ENCODE measurements at regions not wholly inside any gene's neighbourhood (a gene's known extent, or its start where the extent isn't known, plus 50 kb on each side); places are given as distances from the start of the nearest gene placed in this dataset.

GRCh38 chr6:166697113-166697512 lies 70.1 kb upstream of the RPS6KA2 start:
- dilution Hi-C loops (cut with MboI; ENCODE audit: extremely low pct_ligation_motif_present, low sequenced_read_pairs), result no loop called here
- Histone ChIP-seq H3K9me3 (ENCODE audit: control insufficient read depth, low read depth, low read length) (no peaks in the 10 kb centered on the region), H2AFZ (ENCODE audit: control insufficient read depth, low read length) (no peak overlapping the region), H3K36me3 (ENCODE audit: control insufficient read depth in 2 of 2, extremely low read depth in 1 of 2, insufficient read depth in 2 of 2, low read length in 2 of 2) (no peaks in the 10 kb centered on the region), H3K27me3 (ENCODE audit: control insufficient read depth, extremely low read depth, insufficient read depth, low read length) (peaks cover 4% of the 10 kb centered on the region), H3K9ac (ENCODE audit: control insufficient read depth, extremely low read depth, insufficient read depth, low read length) (no peak overlapping the region), H3K79me2 (ENCODE audit: control insufficient read depth, insufficient read depth, low read length) (no peaks in the 10 kb centered on the region), H4K20me1 (ENCODE audit: control insufficient read depth, extremely low read depth, insufficient read depth, low read length) (no peaks in the 10 kb centered on the region), H3K4me1 (ENCODE audit: control insufficient read depth, extremely low read depth, insufficient read depth, low read length) (no peaks in the 10 kb centered on the region), H3K4me3 (ENCODE audit: control insufficient read depth in 2 of 3, extremely low read depth in 1 of 3, insufficient read depth in 2 of 3, low read depth in 1 of 3, low read length in 3 of 3) (no peak overlapping the region), H3K27ac (ENCODE audit: control insufficient read depth, insufficient read depth, low read length) (no peak overlapping the region), H3K9me1 (ENCODE audit: control insufficient read depth, extremely low read depth, insufficient read depth, low read length) (no peaks in the 10 kb centered on the region), H3K4me2 (ENCODE audit: control insufficient read depth, extremely low read depth, insufficient read depth, low read depth, low read length) (no peak overlapping the region)
- no peak for FAIRE-seq
- DNase-seq (ENCODE audit: low read depth, low spot score), result no peak
- no peak for TF ChIP-seq CTCF (optimal IDR thresholded peaks at IDR 0.05 in 1 of 3, IDR thresholded peaks at IDR 0.05 in 1 of 3, conservative IDR thresholded peaks at IDR 0.05 in 1 of 3; ENCODE audit: extremely low read depth in 1 of 3, insufficient read depth in 2 of 3, low read length in 3 of 3)
- no peak for TF ChIP-seq EZH2 (IDR thresholded peaks at IDR 0.05; ENCODE audit: low read length)

- dilution Hi-C loops (cut with MboI; ENCODE audit: extremely low pct_ligation_motif_present, low sequenced_read_pairs), result no loop called here
- no peaks in the 10 kb centered on the region for H3K36me3 ChIP-seq (ENCODE audit: control insufficient read depth in 2 of 2, extremely low read depth in 1 of 2, insufficient read depth in 2 of 2, low read length in 2 of 2)
- H3K4me1 ChIP-seq (ENCODE audit: control insufficient read depth, extremely low read depth, insufficient read depth, low read length), result peaks cover 16% of the 10 kb centered on the region
- H3K9me1 ChIP-seq (ENCODE audit: control insufficient read depth, extremely low read depth, insufficient read depth, low read length), result peaks cover 2% of the 10 kb centered on the region
- H4K20me1 ChIP-seq (ENCODE audit: control insufficient read depth, extremely low read depth, insufficient read depth, low read length), result no peaks in the 10 kb centered on the region
- no peak overlapping the region for H2AFZ ChIP-seq (ENCODE audit: control insufficient read depth, low read length)
- H3K9ac ChIP-seq (ENCODE audit: control insufficient read depth, extremely low read depth, insufficient read depth, low read length), result no peak overlapping the region
- H3K27ac ChIP-seq (ENCODE audit: control insufficient read depth, insufficient read depth, low read length), result no peak overlapping the region
- H3K79me2 ChIP-seq (ENCODE audit: control insufficient read depth, insufficient read depth, low read length), result no peaks in the 10 kb centered on the region
- DNase-seq (ENCODE audit: low read depth, low spot score), result no peak
- TF ChIP-seq EZH2 (IDR thresholded peaks at IDR 0.05; ENCODE audit: low read length) (no peak), CTCF (optimal IDR thresholded peaks at IDR 0.05 in 1 of 3, IDR thresholded peaks at IDR 0.05 in 1 of 3, conservative IDR thresholded peaks at IDR 0.05 in 1 of 3; ENCODE audit: extremely low read depth in 1 of 3, insufficient read depth in 2 of 3, low read length in 3 of 3) (no peak)
- H3K27me3 ChIP-seq (ENCODE audit: control insufficient read depth, extremely low read depth, insufficient read depth, low read length), result peaks cover 4% of the 10 kb centered on the region
- H3K9me3 ChIP-seq (ENCODE audit: control insufficient read depth, low read depth, low read length), result no peaks in the 10 kb centered on the region
- H3K4me2 ChIP-seq (ENCODE audit: control insufficient read depth, extremely low read depth, insufficient read depth, low read depth, low read length), result no peak overlapping the region
- no peak overlapping the region for H3K4me3 ChIP-seq (ENCODE audit: control insufficient read depth in 2 of 3, extremely low read depth in 1 of 3, insufficient read depth in 2 of 3, low read depth in 1 of 3, low read length in 3 of 3)
- FAIRE-seq, result no peak
These were observed 66.8 kb upstream of the RPS6KA2 start for GRCh38 chr6:166693880-166694279.

Measured in keratinocyte (primary cell).